KMS-11 (cell line): ENCODE measurements at regions not wholly inside any gene's neighbourhood (a gene's known extent, or its start where the extent isn't known, plus 50 kb on each side); places are given as distances from the start of the nearest gene placed in this dataset.

Experiments
- H2AFZ ChIP-seq: fragments of 200-600 bp; sonication (generic); 2 replicates; pipeline ENCODE4 v1.6.1; 2016; ENCODE audit warnings: antibody characterized with exemption, mixed run types, low read depth
- H3K27ac ChIP-seq: fragments of 200-600 bp; sonication (generic); 2 replicates; pipeline ENCODE4 v1.6.1; 2016; ENCODE audit warnings: mild to moderate bottlenecking, mixed run types
- H3K27me3 ChIP-seq: fragments of 200-600 bp; sonication (generic); 2 replicates; pipeline ENCODE4 v1.6.1; 2017; ENCODE audit warnings: mild to moderate bottlenecking, low read depth, mixed run types, moderate library complexity; ENCODE audit not compliant: insufficient read depth
- H3K36me3 ChIP-seq: fragments of 200-600 bp; sonication (generic); 2 replicates; pipeline ENCODE4 v1.6.1; 2017; ENCODE audit warnings: mild to moderate bottlenecking, mixed run types; ENCODE audit not compliant: insufficient read depth
- H3K4me1 ChIP-seq: fragments of 200-600 bp; sonication (generic); 2 replicates; pipeline ENCODE4 v1.6.1; 2016; ENCODE audit warnings: mild to moderate bottlenecking, low read depth, mixed run types; ENCODE audit not compliant: poor library complexity, severe bottlenecking
- H3K4me2 ChIP-seq: fragments of 200-600 bp; sonication (generic); 2 replicates; pipeline ENCODE4 v1.7.0; 2016; ENCODE audit warnings: mild to moderate bottlenecking, mixed run types
- H3K4me3 ChIP-seq: fragments of 200-600 bp; sonication (generic); IDR thresholded peaks from 2 replicates; pipeline ENCODE4 v1.6.1; 2017; ENCODE audit warnings: low read depth, low read length, mixed read lengths; ENCODE audit not compliant: insufficient read depth
- H3K79me2 ChIP-seq: fragments of 200-600 bp; sonication (generic); 2 replicates; pipeline ENCODE4 v1.6.1; 2016; ENCODE audit warnings: low read depth, mixed run types; ENCODE audit not compliant: insufficient read depth
- H3K9ac ChIP-seq: fragments of 200-600 bp; sonication (generic); 2 replicates; pipeline ENCODE4 v1.6.1; 2016; ENCODE audit warnings: mild to moderate bottlenecking, mixed run types
- H4K20me1 ChIP-seq: fragments of 200-600 bp; sonication (generic); 2 replicates; pipeline ENCODE4 v1.6.1; 2016; ENCODE audit warnings: mild to moderate bottlenecking, mixed run types; ENCODE audit not compliant: insufficient read depth
- CTCF ChIP-seq: fragments of 200-600 bp; sonication (generic); conservative IDR thresholded peaks from 2 replicates; pipeline ENCODE4 v1.6.1; 2017; ENCODE audit warnings: low read depth, mild to moderate bottlenecking, antibody characterized with exemption, low read length, moderate library complexity, mixed read lengths

DNA sequence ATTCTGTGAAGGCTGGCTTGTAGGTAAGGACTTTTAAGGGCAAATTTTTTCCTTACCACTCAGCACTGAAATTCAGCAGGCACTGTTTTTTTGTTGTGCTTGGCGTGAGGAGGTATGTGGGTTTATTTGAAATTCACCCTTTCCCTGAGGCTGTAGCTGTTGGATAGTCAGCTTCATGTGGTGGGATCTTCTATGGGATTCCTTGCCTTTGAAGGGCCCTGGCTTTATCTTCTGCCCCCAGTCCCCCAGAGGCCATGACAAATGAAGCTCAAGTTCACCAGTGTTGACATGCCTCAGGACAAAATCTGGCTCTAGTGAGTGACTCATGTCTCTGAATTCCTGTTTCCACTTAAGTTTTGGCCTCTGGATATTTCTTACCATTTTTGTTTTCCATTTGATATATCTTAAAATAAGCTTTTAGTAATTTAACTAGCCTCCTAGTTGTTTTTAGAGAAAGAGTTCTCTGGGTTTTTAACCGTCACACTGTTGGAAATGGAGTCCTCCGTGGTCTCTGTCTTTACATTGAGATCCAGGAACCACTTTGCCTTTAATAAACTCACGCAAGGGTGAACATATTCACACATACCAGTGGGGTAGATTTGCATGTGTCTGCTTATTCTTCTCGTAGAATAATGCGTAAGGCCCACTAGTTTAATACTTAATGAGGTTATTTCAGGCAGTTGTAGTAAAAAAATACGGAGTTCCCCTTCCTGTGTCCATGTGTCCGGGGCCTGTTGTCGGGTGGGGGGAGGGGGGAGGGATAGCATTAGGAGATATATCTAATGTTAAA lies 211.1 kb upstream of the FAM98A start:
- H3K27me3 ChIP-seq: no peaks in the 10 kb centered on the region
- H2AFZ ChIP-seq: no peak overlapping the region
- H4K20me1 ChIP-seq: no peaks in the 10 kb centered on the region
- no peak overlapping the region for H3K9ac ChIP-seq
- no peak overlapping the region for H3K4me3 ChIP-seq
- no peak overlapping the region for H3K27ac ChIP-seq
- no peaks in the 10 kb centered on the region for H3K4me1 ChIP-seq
- no peaks in the 10 kb centered on the region for H3K36me3 ChIP-seq
- H3K4me2 ChIP-seq: no peak overlapping the region
- TF ChIP-seq CTCF: no peak
- no peaks in the 10 kb centered on the region for H3K79me2 ChIP-seq

GRCh38 chr2:33806041-33806440 lies 206.9 kb upstream of the FAM98A start:
- no peaks in the 10 kb centered on the region for H3K36me3 ChIP-seq
- no peak for TF ChIP-seq CTCF
- no peak overlapping the region for H3K27ac ChIP-seq
- no peak overlapping the region for H2AFZ ChIP-seq
- H3K9ac ChIP-seq: no peak overlapping the region
- H3K79me2 ChIP-seq: no peaks in the 10 kb centered on the region
- H3K4me1 ChIP-seq: no peaks in the 10 kb centered on the region
- H3K27me3 ChIP-seq: no peaks in the 10 kb centered on the region
- H3K4me3 ChIP-seq: no peak overlapping the region
- H4K20me1 ChIP-seq: no peaks in the 10 kb centered on the region
- no peak overlapping the region for H3K4me2 ChIP-seq

- no peak overlapping the region for H3K9ac ChIP-seq
- no peak overlapping the region for H3K27ac ChIP-seq
- TF ChIP-seq CTCF: no peak
- H3K36me3 ChIP-seq: no peaks in the 10 kb centered on the region
- H3K79me2 ChIP-seq: no peaks in the 10 kb centered on the region
- no peak overlapping the region for H3K4me3 ChIP-seq
- H3K4me2 ChIP-seq: no peak overlapping the region
- no peaks in the 10 kb centered on the region for H3K4me1 ChIP-seq
- no peaks in the 10 kb centered on the region for H3K27me3 ChIP-seq
- H2AFZ ChIP-seq: no peak overlapping the region
- H4K20me1 ChIP-seq: no peaks in the 10 kb centered on the region
These were observed 205.1 kb upstream of the FAM98A start for GRCh38 chr2:33804155-33804554.

DNA sequence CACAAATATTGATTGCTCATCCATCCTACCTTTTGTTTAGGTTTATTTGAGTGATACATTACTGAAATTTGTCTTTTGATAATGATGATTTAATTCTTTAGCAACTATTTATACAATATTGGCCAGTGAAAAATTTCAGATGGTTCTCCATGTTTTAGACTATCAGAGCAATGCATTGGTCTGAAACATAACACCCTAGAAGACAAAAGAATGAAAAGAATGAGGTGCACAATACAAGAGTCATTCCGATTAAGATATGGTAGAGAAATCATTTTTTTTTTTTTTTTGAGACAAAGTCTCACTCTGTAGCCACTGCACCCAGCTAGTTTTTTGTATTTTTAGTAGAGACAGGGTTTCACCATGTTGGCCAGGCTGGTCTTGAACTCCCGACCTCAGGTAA lies 197.4 kb upstream of the FAM98A start:
- H3K27me3 ChIP-seq: no peaks in the 10 kb centered on the region
- H4K20me1 ChIP-seq: no peaks in the 10 kb centered on the region
- H2AFZ ChIP-seq: no peak overlapping the region

More for the DNA sequence above, 197.4 kb upstream of the FAM98A start:
- no peak for TF ChIP-seq CTCF
- H3K4me1 ChIP-seq: no peaks in the 10 kb centered on the region
- H3K9ac ChIP-seq: no peak overlapping the region
- H3K36me3 ChIP-seq: no peaks in the 10 kb centered on the region
- H3K4me2 ChIP-seq: no peak overlapping the region
- H3K27ac ChIP-seq: no peak overlapping the region
- H3K4me3 ChIP-seq: no peak overlapping the region
- no peaks in the 10 kb centered on the region for H3K79me2 ChIP-seq
